ENCODE measurements at regions not wholly inside any gene's neighbourhood (a gene's known extent, or its start where the extent isn't known, plus 50 kb on each side); places are given as distances from the start of the nearest gene placed in this dataset.

DNA sequence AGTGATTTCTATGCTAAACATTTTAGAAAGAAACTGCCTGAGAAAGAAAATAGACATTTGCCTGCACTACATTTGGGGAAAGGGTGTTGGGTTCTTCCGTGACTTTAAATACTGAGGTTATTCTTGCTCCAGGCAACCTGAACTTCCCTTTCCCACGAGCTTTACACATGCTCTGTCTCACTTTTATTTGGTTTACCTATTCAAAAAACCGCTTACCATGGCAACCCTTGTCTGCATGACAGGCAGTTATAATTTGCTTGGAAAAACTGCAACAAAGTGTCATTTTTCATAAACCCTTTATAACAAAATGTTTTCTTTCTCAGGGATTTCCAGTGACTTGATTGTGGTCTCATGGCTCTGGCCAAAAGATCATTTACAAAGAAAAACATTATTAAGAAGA is 416.3 kb upstream of the MEIS2 start:
- TF ChIP-seq POLR2AphosphoS5 (IDR thresholded peaks at IDR 0.05; ENCODE audit: low read depth) (no peak), GABPA (IDR thresholded peaks at IDR 0.05; ENCODE audit: low read depth) (no peak)
- TF ChIP-seq, protein P1, sequence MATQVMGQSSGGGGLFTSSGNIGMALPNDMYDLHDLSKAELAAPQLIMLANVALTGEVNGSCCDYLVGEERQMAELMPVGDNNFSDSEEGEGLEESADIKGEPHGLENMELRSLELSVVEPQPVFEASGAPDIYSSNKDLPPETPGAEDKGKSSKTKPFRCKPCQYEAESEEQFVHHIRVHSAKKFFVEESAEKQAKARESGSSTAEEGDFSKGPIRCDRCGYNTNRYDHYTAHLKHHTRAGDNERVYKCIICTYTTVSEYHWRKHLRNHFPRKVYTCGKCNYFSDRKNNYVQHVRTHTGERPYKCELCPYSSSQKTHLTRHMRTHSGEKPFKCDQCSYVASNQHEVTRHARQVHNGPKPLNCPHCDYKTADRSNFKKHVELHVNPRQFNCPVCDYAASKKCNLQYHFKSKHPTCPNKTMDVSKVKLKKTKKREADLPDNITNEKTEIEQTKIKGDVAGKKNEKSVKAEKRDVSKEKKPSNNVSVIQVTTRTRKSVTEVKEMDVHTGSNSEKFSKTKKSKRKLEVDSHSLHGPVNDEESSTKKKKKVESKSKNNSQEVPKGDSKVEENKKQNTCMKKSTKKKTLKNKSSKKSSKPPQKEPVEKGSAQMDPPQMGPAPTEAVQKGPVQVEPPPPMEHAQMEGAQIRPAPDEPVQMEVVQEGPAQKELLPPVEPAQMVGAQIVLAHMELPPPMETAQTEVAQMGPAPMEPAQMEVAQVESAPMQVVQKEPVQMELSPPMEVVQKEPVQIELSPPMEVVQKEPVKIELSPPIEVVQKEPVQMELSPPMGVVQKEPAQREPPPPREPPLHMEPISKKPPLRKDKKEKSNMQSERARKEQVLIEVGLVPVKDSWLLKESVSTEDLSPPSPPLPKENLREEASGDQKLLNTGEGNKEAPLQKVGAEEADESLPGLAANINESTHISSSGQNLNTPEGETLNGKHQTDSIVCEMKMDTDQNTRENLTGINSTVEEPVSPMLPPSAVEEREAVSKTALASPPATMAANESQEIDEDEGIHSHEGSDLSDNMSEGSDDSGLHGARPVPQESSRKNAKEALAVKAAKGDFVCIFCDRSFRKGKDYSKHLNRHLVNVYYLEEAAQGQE (IDR thresholded peaks at IDR 0.05; ENCODE audit: insufficient replicate concordance, low read depth), result no peak
- TF ChIP-seq, protein P2, sequence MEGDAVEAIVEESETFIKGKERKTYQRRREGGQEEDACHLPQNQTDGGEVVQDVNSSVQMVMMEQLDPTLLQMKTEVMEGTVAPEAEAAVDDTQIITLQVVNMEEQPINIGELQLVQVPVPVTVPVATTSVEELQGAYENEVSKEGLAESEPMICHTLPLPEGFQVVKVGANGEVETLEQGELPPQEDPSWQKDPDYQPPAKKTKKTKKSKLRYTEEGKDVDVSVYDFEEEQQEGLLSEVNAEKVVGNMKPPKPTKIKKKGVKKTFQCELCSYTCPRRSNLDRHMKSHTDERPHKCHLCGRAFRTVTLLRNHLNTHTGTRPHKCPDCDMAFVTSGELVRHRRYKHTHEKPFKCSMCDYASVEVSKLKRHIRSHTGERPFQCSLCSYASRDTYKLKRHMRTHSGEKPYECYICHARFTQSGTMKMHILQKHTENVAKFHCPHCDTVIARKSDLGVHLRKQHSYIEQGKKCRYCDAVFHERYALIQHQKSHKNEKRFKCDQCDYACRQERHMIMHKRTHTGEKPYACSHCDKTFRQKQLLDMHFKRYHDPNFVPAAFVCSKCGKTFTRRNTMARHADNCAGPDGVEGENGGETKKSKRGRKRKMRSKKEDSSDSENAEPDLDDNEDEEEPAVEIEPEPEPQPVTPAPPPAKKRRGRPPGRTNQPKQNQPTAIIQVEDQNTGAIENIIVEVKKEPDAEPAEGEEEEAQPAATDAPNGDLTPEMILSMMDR (IDR thresholded peaks at IDR 0.05; ENCODE audit: insufficient read depth, low read length), result no peak

Measured in HL-60 (cell line).